HCT116 (cell line): ENCODE measurements at regions not wholly inside any gene's neighbourhood (a gene's known extent, or its start where the extent isn't known, plus 50 kb on each side); places are given as distances from the start of the nearest gene placed in this dataset.

Experiments
- ATAC-seq: fragments of 200-7000 bp; cut with Tn5 transposase; 2 replicates; pipeline ENCODE4 v1.9.1; 2020; ENCODE audit warnings: mild to moderate bottlenecking, moderate library complexity
- BruUV-seq: library from RNA; stranded (reverse); fragments of 400-500 nt; replicated peaks from 2 replicates; lab custom pipeline; 2021; lab: Mats Ljungman, UMichigan
- CTCF ChIA-PET: fragments of 300-600 bp; sonication (Branson Sonifier 250); formaldehyde crosslinking; loops from one replicate; lab custom pipeline; 2021; ENCODE audit warnings: antibody characterized with exemption; lab: Charles Lee
- POLR2A ChIA-PET: fragments of 300-600, 350-600 bp; sonication (Branson Sonifier 250); formaldehyde crosslinking; loops from one replicate; lab custom pipeline; 2021; ENCODE audit warnings: antibody characterized with exemption; lab: Charles Lee
- RAD21 ChIA-PET, 2 experiments: fragments of 300-600 bp; sonication (Branson Sonifier 250); formaldehyde crosslinking; loops; one replicate each; lab custom pipeline; 2023; ENCODE audit warnings: low total read pairs in 2 of 2; ENCODE audit not compliant: uncharacterized antibody in 2 of 2, unreplicated experiment in 2 of 2, low non-redundant PET in 1 of 2; lab: Charles Lee
- DNase-seq: peaks from one replicate; pipeline ENCODE4 v3.0.0-alpha.2; 2010; ENCODE audit warnings: low read depth, low spot score
- H2AFZ ChIP-seq: fragments of 200-600 bp; shearing (Covaris generic), sonication (generic); 2 replicates; pipeline ENCODE4 v1.6.1; 2017; ENCODE audit warnings: low read depth, mixed run types, mixed read lengths, antibody characterized with exemption, low read length; ENCODE audit not compliant: poor library complexity, severe bottlenecking
- H3K27ac ChIP-seq: 2 replicates; pipeline ENCODE4 v1.5.1; 2012; ENCODE audit warnings: low read depth, low read length
- H3K27me3 ChIP-seq: fragments of 200-600 bp; sonication (generic); 2 replicates; pipeline ENCODE4 v1.6.1; 2016; ENCODE audit warnings: mixed run types, low read length, mixed read lengths; ENCODE audit not compliant: insufficient read depth
- H3K36me3 ChIP-seq, 2 experiments: fragments of 200-500 bp in 1 of 2; fragments of 200-600 bp in 1 of 2; sonication (Bioruptor generic) in 1 of 2; sonication (generic) in 1 of 2; 2 replicates each; pipeline versions ENCODE4 v1.5.1 to v1.6.1; 2014 to 2016; ENCODE audit warnings: low read length in 2 of 2, inconsistent platforms in 1 of 2, mixed read lengths in 1 of 2, mixed run types in 1 of 2; ENCODE audit not compliant: insufficient read depth in 2 of 2, control insufficient read depth in 1 of 2
- H3K4me1 ChIP-seq, 2 experiments: fragments of 200-600 bp in 1 of 2; sonication (generic) in 1 of 2; 2 replicates each; pipeline versions ENCODE4 v1.5.1 to v1.6.1; 2012 to 2017; ENCODE audit warnings: low read length in 2 of 2, inconsistent platforms in 1 of 2, mild to moderate bottlenecking in 1 of 2, mixed read lengths in 1 of 2, mixed run types in 1 of 2, moderate library complexity in 1 of 2; ENCODE audit not compliant: insufficient read depth in 2 of 2, control insufficient read depth in 1 of 2
- H3K4me2 ChIP-seq: fragments of 200-600 bp; sonication (generic); 2 replicates; pipeline ENCODE4 v1.6.1; 2017; ENCODE audit warnings: mixed run types, low read length, mixed read lengths
- H3K4me3 ChIP-seq, 2 experiments: fragments of 200-600 bp in 1 of 2; sonication (generic) in 1 of 2; replicated peaks in 1 of 2; 2 replicates each; pipeline ENCODE4 v1.5.1; 2011 to 2016; ENCODE audit warnings: low read length in 2 of 2, control low read depth in 1 of 2, low read depth in 1 of 2, mild to moderate bottlenecking in 1 of 2, mixed read lengths in 1 of 2, mixed run types in 1 of 2
- H3K79me2 ChIP-seq: fragments of 200-600 bp; sonication (generic); 2 replicates; pipeline ENCODE4 v1.6.1; 2017; ENCODE audit warnings: mild to moderate bottlenecking, mixed run types, low read length, moderate library complexity, mixed read lengths; ENCODE audit not compliant: insufficient read depth
- H3K9ac ChIP-seq: fragments of 200-600 bp; sonication (generic); 2 replicates; pipeline ENCODE4 v1.6.1; 2016; ENCODE audit warnings: low read length, mixed read lengths
- H3K9me2 ChIP-seq: fragments of 200-600 bp; sonication (generic), shearing (Covaris generic); 2 replicates; pipeline ENCODE4 v1.6.1; 2017; ENCODE audit warnings: mixed run types, mild to moderate bottlenecking, moderate library complexity; ENCODE audit not compliant: insufficient read depth
- H3K9me3 ChIP-seq, 2 experiments: fragments of 200-500 bp in 1 of 2; fragments of 200-600 bp in 1 of 2; sonication (Bioruptor generic) in 1 of 2; sonication (generic) in 1 of 2; 2 replicates each; pipeline ENCODE4 v1.6.1; 2014 to 2017; ENCODE audit warnings: low read length in 2 of 2, mixed read lengths in 2 of 2, inconsistent platforms in 1 of 2, low read depth in 1 of 2, mild to moderate bottlenecking in 1 of 2, mixed run types in 1 of 2, moderate library complexity in 1 of 2; ENCODE audit not compliant: control insufficient read depth in 1 of 2, insufficient read depth in 1 of 2
- H4K20me1 ChIP-seq: fragments of 200-600 bp; sonication (generic), shearing (Covaris generic); 2 replicates; pipeline ENCODE4 v1.6.1; 2017; ENCODE audit warnings: mixed run types, mild to moderate bottlenecking, moderate library complexity; ENCODE audit not compliant: insufficient read depth
- CBX3 ChIP-seq: IDR thresholded peaks from 2 replicates; pipeline ENCODE4 v1.6.1; 2012; ENCODE audit warnings: low read depth
- EZH2phosphoT487 ChIP-seq: fragments of 200-600 bp; IDR thresholded peaks from 2 replicates; pipeline ENCODE4 v1.6.1; 2018; ENCODE audit warnings: antibody characterized with exemption, borderline replicate concordance
- FOSL1 ChIP-seq: IDR thresholded peaks from 2 replicates; pipeline ENCODE4 v1.6.1; 2012; ENCODE audit warnings: low read depth
- POLR2AphosphoS5 ChIP-seq: IDR thresholded peaks from 2 replicates; pipeline ENCODE4 v1.6.1; 2011; ENCODE audit warnings: mild to moderate bottlenecking, low read depth, low read length, moderate library complexity
- SIN3A ChIP-seq: IDR thresholded peaks from 2 replicates; pipeline ENCODE4 v1.6.1; 2012; ENCODE audit warnings: low read depth
- SRF ChIP-seq: IDR thresholded peaks from 2 replicates; pipeline ENCODE4 v1.6.1; 2012; ENCODE audit warnings: low read depth
- ZNF274 ChIP-seq: fragments of 200-500 bp; sonication (Bioruptor generic); IDR thresholded peaks from 2 replicates; pipeline ENCODE4 v1.6.1; 2014; ENCODE audit warnings: mild to moderate bottlenecking, low read depth, low read length, inconsistent platforms
- intact Hi-C: fragments of 100-400 bp; cut with micrococcal nuclease; formaldehyde crosslinking; loops from 2 replicates; pipeline ENCODE4 v1.10.0; 2022

DNA sequence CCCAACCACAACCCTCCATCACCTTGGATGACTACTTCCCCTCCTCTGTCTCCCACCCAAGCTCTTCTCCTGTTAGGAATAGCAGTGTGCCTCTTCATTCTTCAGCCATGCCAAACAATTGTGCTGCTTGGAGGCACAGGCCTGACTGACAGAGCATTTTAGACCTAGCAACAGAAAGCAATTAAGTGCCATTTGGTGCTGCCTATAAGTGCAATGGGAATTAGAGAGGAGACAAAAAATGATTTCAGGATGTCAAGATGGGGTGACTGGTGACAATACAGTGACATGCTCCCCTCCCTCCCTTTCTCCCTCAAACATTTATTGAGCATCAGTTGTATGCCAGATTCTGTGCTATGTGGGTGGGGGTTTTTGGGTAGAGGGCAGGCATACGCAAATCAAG is 322.6 kb upstream of the MOCS1 start:
- H3K4me1 ChIP-seq: no peaks in the 10 kb centered on the region
- BruUV-seq: no TSS peak

DNA sequence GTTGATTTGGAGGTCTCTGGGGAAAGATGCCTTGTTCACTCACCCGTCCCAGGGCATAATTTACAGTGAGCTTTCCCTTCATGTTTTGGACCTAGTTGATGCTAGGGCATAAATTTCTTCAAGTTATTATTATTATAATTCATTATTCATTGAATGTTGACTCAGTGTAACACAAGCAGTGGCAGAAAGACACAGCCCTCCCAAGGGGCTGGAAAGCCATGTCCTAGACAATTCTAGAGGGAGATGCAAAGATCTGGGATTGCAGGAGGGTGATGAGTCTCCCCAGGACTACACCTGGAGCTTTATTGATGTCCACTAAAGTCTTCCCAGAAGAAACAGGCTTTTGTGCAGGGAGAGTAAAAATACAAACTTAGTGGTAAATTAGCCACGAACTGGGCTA is 322.0 kb upstream of the MOCS1 start:
- ChIA-PET POLR2A (no interaction called here), CTCF (no interaction called here), RAD21 (no interaction called here)
- H3K27ac ChIP-seq: no peak overlapping the region
- H3K9me2 ChIP-seq: no peaks in the 10 kb centered on the region
- no TSS peak for BruUV-seq
- ATAC-seq (no peak), DNase-seq (no peak)
- no peaks in the 10 kb centered on the region for H4K20me1 ChIP-seq
- no peak overlapping the region for H2AFZ ChIP-seq
- no peak for TF ChIP-seq ZNF274
- TF ChIP-seq CBX3: no peak
- TF ChIP-seq SRF: no peak
- no peak for TF ChIP-seq FOSL1
- TF ChIP-seq EZH2phosphoT487: no peak
- no peak for TF ChIP-seq POLR2AphosphoS5
- H3K9me3 ChIP-seq: no peaks in the 10 kb centered on the region
- H3K36me3 ChIP-seq: no peaks in the 10 kb centered on the region
- no peaks in the 10 kb centered on the region for H3K4me1 ChIP-seq
- H3K79me2 ChIP-seq: no peaks in the 10 kb centered on the region
- peaks cover 46% of the 10 kb centered on the region for H3K27me3 ChIP-seq
- no peak overlapping the region for H3K9ac ChIP-seq
- intact Hi-C loops: no loop called here
- H3K4me3 ChIP-seq: no peak overlapping the region
- no peak overlapping the region for H3K4me2 ChIP-seq

More for the DNA sequence above, 322.6 kb upstream of the MOCS1 start:
- Histone ChIP-seq H3K79me2 (no peaks in the 10 kb centered on the region), H4K20me1 (no peaks in the 10 kb centered on the region), H3K27ac (no peak overlapping the region), H3K4me2 (no peak overlapping the region), H3K9ac (no peak overlapping the region), H3K9me2 (no peaks in the 10 kb centered on the region), H3K36me3 (no peaks in the 10 kb centered on the region), H3K9me3 (no peaks in the 10 kb centered on the region), H3K27me3 (peaks cover 47% of the 10 kb centered on the region), H3K4me3 (no peak overlapping the region), H2AFZ (no peak overlapping the region)
- no peak for DNase-seq
- no peak for TF ChIP-seq SIN3A
- intact Hi-C loops: no loop called here
- ChIA-PET POLR2A (no interaction called here), CTCF (no interaction called here), RAD21 (no interaction called here)
- ATAC-seq: no peak
